GM21723 (cell line): ENCODE measurements at regions not wholly inside any gene's neighbourhood (a gene's known extent, or its start where the extent isn't known, plus 50 kb on each side); places are given as distances from the start of the nearest gene placed in this dataset.
A peak's percentile ranks its signal among the peaks of the same experiment; 100 is the strongest.

ENCODE experiments used
- ATAC-seq: cut with Tn5 transposase; IDR thresholded peaks from one replicate; pipeline ENCODE4 v1.9.1; 2021; ENCODE audit warnings: mild to moderate bottlenecking, moderate library complexity; ENCODE audit not compliant: unreplicated experiment

- no peak for ATAC-seq
Observed at GRCh38 chr16:73615071-73615940, 567.4 kb upstream of the ZFHX3 start.

- ATAC-seq, result no peak
Observed at GRCh38 chr16:73614131-73614530, 566.2 kb upstream of the ZFHX3 start.

GRCh38 chr16:73610605-73611156 is 562.8 kb upstream of the ZFHX3 start:
- no peak for ATAC-seq

GRCh38 chr16:73610160-73610559 is 562.2 kb upstream of the ZFHX3 start:
- ATAC-seq, result no peak

DNA sequence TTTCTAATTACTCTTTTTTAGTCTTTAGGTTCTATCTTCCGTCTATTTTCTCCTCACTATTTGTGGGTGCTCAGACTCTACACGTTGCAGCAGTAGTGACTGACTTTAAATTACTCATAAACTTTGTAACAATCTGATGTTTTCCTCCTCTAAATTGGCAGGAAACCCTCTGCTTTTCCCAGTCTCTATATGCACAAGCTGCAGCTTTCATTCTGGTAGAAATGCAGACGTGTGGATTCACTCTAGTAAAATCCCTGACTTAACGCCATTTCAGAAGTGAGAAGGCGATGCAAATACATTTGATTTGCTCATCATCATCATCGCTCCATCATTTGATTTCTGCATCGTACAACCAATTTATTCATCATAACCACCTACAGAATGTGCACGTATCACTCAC is 561.0 kb upstream of the ZFHX3 start:
- ATAC-seq, result no peak

DNA sequence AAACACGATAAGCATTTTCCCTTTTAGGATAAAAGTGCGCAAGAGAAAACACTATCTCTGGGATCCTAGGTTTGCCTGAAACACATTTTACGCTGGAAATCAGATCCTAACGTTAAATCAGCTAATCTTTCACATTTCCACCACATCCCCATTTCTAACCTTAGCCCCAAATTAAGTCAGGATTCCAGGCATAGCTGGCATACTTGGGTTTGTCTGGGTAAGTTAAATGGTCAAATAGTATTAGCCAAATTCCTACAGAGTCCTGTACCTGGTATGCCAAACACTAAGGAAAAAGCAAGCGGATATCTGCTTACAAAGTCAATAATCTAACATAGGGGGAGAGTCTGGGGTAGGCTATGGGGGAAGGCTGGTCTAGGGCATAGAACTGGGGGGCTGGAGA is 557.4 kb upstream of the ZFHX3 start:
- ATAC-seq, result no peak

- peak; percentile 90 for ATAC-seq
Observed at GRCh38 chr16:73601911-73602310, 554.0 kb upstream of the ZFHX3 start.

DNA sequence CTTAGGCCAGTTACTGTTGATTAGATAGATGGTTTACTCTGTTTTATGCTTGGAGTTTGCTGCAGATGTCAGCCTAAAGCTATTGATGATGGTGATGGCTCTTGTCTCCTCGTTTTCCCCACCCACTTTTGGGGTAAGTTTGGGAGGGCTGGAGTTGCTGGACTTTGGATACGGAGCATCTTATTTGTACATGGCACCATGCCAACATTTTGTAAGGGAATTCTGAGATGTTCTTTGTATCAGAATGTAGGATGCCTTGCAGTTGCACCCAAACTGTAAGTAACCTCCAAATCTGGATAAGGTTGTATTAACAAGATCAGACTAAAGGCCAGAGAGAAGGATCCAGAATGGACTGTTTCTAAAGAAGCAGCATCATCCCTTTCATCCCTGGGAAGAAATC is 551.9 kb upstream of the ZFHX3 start:
- ATAC-seq, result no peak

DNA sequence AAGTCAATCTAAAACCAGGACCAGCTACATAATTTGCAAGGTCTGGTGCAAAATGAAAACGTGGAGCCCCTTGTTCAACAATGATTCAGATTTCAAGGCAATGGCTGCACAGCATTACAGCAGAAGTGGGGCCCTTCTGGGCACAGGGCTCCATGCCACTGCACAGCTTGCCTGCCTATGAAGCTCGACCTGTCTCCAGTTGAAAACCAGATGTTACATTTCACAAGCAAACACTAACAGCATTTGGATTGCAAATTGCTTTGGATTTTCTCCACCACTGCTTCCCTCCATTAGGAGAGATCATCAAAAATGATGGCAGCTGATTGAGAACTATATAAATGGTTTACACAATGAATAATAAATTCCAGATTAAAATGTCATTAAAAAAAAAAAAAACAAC is 551.4 kb upstream of the ZFHX3 start:
- no peak for ATAC-seq

DNA sequence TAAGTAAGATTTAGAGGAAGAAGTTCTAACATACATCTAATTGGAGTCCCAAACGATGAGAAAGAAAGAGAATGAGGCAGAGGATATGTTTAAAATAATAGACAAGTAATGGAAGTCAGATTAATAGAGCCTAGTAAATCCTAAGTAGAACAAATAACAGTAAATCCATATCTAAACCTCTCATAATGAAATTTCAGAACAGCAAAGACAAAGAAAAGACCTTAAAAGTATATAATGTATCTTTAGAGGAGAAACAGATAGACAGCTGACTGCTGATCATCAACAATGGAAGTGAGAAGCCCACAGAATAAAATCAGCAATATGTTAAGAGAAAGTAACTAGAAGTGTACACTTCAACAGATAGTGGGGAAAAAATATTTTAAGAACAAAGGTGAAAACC is 536.2 kb upstream of the ZFHX3 start:
- no peak for ATAC-seq

DNA sequence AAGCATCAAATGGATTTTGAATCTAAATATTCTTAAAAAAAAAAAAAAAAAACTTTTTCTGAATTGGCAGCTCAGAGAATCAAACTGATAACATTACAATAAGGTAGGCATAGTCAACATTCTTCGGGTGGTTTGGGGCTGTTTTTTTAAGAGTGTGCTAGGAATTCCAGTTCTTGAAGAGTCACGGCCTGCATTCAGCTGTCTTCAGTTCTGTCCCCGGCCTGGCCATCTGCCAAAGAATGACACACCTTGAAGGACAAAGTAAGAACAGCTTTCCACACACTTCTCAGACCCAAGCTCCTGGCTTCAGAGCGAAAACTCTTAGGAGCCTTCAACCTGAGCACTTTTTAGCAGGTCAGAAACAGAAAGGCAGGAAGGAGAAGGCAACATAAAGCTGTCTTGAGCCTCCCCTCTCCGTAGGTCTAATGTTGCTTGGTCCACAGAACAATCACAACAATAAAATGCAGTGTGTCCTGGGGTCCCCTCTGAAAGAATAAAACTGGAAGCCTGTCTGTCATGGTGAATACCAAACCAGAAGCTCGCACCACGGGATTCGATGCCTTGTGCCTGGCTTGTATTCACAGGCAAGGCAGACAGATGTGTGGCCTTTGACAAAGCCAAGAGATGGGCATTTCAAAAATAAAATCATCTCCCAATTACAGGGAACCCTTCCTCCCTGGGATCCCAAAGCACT is 524.4 kb upstream of the ZFHX3 start:
- no peak for ATAC-seq

DNA sequence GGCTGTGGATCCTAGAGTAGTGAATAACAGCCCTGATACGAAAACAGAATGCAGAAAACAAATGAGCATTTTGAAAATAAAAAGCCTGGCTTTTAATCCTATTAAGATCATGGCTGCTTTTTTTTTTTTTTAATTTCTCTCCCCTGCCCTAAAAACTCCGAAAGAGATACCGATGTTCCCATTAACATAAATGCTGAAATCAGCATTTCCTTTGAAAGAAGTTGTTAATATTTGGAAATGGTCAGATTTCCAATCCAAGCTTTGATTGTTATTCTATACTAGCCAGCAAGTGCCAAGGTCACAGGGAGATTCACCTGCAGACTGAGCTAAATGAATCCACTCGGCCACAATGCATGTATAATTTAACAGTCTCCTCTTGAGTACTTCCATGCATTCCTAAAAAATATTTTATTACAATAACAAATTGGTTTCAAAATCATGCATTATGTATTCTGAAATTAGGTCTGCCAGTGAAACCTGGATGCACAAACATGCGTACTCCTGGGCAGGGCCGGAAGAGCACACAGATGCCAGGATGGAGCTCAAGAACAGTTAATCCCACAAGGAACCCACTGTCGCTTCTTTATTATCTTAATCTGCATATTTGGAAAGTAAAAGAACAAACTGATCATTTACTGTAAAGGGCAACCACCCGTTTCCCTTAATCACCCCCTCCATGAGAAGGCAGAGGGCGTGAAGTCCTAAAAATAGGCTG is 521.5 kb upstream of the ZFHX3 start:
- ATAC-seq, result no peak

DNA sequence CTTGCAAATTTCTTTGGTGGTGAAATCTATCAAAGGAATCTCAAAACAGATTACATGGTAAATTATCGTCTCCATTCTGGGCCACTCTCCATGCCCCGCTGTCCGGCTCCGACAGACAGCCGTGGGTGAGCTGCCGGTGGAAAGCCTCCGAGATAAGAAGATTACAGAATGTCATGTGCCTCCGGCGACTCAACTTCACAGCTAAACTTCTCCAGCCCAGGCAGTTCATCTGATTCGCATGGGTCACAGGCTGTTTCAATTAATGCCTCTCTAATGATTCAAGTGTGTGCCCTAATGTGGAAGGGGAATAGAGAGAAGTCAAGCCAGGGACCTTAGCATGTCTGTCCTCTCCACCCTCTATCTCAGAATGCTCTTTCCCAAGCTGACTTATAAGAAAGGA is 520.8 kb upstream of the ZFHX3 start:
- ATAC-seq, result no peak

DNA sequence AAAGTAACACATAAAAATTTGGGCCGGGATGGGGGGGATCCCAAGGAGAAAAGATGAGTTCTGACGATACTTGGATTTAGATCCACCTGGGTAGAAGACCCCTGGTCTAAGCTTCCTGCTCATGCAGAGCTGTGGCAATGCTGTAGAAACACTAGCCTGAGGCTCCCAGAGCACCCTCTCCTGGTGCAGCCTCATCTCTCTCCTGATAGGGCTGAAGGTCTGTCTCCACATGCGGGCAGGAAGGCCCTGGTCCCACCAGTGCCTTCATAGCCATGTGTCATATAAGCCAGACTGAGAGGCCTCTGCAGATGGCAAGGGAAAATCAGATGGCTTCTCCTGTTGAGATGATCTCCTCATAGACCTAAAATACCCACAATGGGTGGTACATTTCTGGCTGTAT is 518.0 kb upstream of the ZFHX3 start:
- no peak for ATAC-seq

- ATAC-seq, result no peak
Observed at GRCh38 chr16:73565263-73565662, 517.3 kb upstream of the ZFHX3 start.

DNA sequence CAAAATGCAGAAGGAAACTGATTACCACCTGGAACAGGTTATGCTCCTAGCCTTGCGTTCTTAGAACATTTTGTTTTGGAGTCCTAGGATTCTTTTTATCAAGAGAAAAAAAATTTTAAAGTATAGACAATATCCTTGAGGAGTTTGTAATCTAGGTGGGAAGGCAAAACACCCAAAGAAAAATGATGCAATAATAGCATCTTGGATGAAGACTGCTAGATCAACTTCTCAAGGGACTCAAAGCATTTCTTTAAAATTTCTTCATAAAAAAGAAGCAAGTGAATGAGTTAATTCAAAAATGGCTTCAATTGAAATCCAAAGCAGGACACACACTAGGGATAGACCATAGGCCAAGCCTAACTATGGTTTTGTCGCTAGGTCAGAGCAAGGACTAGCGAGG is 515.8 kb upstream of the ZFHX3 start:
- ATAC-seq, result no peak

DNA sequence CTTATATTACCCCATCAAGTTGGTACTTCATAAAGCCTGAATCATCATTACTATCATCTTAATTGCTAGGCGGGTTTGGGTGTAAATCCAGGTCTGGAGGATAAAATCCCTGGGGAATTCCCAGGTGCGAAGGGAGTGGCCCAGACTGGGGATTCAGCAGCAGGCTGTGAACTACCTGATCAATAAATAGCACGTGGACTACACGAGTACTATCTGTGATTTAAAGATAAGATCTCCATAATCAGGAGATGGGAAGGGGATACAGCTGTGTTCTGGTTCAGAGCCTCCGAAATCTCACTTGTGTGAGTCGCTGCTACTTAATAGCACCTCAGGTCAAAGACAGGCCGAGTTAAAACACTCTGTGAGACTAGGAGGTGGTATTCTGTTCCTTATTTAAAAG is 512.6 kb upstream of the ZFHX3 start:
- ATAC-seq, result no peak

- ATAC-seq, result no peak
Observed at GRCh38 chr16:73558219-73558618, 510.3 kb upstream of the ZFHX3 start.

- no peak for ATAC-seq
Observed at GRCh38 chr16:73553941-73554660, 506.2 kb upstream of the ZFHX3 start.

DNA sequence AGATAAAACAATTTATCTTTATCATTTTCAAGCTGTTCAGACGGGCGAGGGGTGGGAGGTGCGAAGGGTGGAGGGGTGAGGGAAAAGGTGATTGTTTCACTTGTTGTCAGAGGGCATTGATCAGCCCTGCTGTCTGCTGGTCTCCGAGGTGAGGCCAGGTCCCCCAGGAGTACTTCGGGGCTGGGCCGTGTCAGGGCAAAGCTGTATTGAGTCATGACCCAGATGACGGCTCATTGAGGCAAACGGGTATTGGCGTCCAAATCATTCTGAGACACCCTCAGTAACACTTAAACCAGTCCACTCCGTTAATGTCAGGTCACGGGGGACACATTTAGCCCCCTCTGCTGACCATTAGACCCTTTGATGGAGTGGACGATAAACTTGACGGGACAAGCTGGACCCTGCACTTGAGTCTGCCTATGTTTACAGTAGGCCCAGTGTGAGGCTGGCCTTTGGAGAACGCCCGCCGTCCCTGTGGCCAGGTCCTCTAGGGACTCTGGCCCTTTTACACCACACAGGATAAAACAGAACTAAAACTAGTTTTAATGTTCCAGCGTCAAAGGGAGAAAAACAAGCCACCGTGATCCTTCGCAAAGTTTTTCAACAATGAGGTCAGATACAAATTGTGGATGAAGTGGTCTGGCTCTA is 502.2 kb upstream of the ZFHX3 start:
- ATAC-seq, result no peak
